GM18511 (cell line): ENCODE measurements at regions not wholly inside any gene's neighbourhood (a gene's known extent, or its start where the extent isn't known, plus 50 kb on each side); places are given as distances from the start of the nearest gene placed in this dataset.

Source experiments
- ATAC-seq: cut with Tn5 transposase; IDR thresholded peaks from one replicate; pipeline ENCODE4 v1.9.1; 2021; ENCODE audit warnings: mild to moderate bottlenecking, moderate library complexity; ENCODE audit not compliant: unreplicated experiment

DNA sequence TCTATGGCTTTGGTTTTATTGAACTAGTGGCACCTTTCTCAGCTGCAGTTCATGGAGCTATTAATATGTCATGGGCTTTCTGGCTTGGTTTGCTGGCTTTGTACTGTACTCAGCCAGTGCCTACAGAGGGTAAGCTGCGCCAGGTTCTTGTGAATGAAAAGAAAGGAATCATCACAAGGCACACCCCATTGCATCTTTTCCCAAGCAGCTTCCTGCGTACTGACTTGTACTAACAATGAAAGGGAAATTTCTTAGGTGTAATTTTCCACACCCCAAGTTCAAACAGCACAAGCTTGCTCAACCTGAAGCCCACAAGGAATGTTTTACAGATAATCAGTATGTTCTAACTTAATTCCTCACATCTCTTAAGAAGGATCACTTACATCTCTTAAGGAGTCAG is 78.0 kb upstream of the TNFSF18 start:
- ATAC-seq: no peak

- no peak for ATAC-seq
Measured at GRCh38 chr1:173127369-173128307, 76.9 kb upstream of the TNFSF18 start.

DNA sequence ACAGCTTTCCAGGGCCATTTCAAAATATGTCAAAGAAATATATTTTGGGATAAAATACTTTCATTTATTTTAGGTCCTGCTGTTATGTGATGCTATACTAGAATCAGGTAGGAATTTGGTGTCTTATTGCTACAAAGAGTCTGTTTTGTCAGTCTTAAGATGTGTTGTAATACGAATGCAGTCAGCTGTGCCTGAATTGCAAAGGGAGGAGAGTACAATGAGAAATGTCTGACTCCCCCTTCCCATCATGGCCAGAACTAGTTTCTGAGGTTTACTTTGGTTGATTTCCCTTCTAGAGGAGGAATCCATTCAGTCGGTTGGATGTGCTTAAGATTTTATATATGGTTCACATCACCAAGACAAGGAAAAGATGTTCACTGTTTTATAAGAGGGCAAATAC is 75.7 kb upstream of the TNFSF18 start:
- ATAC-seq: no peak

- no peak for ATAC-seq
Measured at GRCh38 chr1:173122958-173123852, 72.5 kb upstream of the TNFSF18 start.

DNA sequence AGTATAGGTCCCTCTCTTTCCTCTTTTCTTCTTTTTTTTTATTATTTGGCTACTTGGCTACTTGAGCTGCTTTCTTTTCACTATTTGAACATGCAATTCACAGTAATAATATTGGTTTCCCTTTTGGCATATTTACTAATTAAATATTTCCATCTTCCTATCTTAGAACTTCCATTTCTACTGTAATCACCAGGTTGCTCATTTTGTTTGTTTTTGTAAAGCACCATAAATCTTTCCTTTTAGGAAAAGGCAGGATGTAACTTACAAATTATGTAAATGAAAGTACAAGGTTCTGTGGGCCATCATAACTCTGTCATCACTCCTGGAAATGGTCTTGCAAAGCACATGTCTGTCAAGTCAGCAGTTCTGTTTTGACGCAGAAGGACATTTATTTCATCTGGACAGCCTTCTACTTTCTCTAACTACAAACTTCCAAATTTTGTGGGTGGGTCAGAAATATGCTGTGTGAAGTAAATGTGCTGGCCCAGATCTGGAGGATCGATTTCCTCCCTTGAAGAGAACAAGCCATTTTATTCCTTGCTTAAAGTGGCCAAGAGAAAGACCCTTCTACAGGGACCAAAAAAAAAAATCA is 71.7 kb upstream of the TNFSF18 start:
- ATAC-seq: no peak

- no peak for ATAC-seq
Measured at GRCh38 chr1:173118404-173118803, 67.7 kb upstream of the TNFSF18 start.

GRCh38 chr1:173117761-173118160 is 67.0 kb upstream of the TNFSF18 start:
- no peak for ATAC-seq

GRCh38 chr1:173117108-173117633 is 66.4 kb upstream of the TNFSF18 start:
- no peak for ATAC-seq

- ATAC-seq: no peak
Measured at GRCh38 chr1:173114346-173114745, 63.6 kb upstream of the TNFSF18 start.

GRCh38 chr1:173113015-173113741 is 62.4 kb upstream of the TNFSF18 start:
- no peak for ATAC-seq

DNA sequence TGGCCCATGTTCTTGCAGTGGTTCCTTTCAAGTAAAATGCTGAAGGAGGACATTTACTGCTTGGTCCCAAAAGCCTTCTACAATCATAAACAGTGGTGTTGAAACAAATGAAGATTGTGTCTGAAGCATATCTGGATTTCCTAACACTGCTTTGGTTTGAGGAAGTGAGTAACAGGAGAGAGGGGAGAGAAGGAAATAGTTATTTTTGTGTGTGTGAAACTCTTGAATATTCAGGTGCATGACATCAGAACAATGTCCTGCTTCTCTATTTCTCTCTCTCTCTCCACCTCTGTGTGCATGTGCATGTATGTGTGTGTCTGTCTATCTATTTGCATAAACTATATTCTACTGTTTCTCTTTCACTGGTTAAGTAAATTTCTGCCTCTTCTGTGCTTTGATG is 61.4 kb upstream of the TNFSF18 start:
- ATAC-seq: peak; percentile 99

GRCh38 chr1:173107696-173108095 is 57.0 kb upstream of the TNFSF18 start:
- ATAC-seq: no peak

DNA sequence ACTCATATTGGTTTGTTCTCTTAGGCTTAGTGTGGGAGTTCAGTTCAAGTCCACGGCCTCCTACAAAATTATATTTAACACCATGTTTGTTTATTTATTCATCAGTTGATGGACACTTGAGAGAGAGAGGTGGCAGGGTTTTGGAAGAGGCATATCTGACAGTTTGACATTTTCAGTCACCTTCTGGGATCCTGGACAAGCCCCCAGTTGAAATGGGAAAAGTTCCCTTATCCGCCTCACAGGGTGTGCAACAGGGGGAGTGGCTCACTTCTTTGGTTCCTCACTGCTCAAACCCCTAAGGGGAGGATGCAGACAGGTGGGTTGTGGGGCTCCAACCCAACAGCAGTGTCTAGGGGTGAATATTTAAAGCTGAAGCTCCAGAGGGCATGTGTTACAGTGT is 52.3 kb upstream of the TNFSF18 start:
- ATAC-seq: no peak

DNA sequence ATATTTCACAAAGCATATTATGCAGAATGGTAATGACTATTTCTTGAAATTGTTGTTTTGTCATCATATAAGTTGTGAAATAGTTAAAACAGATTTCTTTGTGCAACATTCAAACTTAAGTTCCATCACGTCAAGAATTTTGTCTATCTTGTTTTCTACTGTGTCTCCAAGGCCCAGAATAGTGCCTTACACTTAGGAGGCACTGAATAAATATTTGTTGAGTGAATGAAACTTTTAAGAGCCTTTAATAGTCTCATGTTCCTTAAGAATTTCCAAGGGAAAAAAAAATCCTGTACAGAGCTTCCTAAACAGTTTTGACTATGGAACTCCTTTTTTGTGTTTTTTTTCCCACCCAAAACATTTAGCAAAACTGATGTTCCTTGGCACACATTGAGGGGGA is 50.8 kb upstream of the TNFSF18 start:
- no peak for ATAC-seq

DNA sequence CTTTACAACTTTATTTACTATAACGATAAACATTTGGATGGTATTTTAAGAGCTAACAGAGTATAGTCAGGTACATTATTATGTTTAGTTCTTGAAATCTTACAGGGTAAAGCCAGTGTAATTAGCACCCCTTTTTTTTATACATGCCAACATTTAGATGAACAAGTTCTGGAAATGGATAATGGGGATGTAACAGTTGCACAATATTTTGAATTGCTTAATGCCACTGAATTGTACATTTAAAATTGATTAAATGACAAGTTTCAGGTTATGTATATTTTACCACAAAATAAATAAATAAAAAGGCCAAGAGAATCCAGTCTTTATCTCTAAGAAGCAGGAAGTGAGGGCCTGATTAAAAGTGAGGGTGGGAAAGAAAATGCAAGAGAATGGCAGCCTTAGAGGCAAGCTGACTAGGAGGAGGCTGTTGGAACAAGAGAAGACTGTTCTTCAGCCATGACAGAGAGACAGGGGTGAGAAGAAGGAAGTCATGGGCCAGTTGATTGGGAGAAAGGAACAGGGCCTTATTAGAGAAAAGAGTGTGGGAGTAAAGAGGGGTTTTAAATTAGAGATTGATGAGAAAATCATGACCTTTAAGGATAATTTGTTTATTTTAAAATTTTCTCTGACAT is 49.9 kb upstream of the TNFSF18 start:
- no peak for ATAC-seq
